GM19463 (cell line): ENCODE measurements at regions not wholly inside any gene's neighbourhood (a gene's known extent, or its start where the extent isn't known, plus 50 kb on each side); places are given as distances from the start of the nearest gene placed in this dataset.
A peak's percentile ranks its signal among the peaks of the same experiment; 100 is the strongest.

Experiments
- ATAC-seq: cut with Tn5 transposase; IDR thresholded peaks from one replicate; pipeline ENCODE4 v1.9.1; 2021; ENCODE audit warnings: mild to moderate bottlenecking, moderate library complexity; ENCODE audit not compliant: unreplicated experiment

DNA sequence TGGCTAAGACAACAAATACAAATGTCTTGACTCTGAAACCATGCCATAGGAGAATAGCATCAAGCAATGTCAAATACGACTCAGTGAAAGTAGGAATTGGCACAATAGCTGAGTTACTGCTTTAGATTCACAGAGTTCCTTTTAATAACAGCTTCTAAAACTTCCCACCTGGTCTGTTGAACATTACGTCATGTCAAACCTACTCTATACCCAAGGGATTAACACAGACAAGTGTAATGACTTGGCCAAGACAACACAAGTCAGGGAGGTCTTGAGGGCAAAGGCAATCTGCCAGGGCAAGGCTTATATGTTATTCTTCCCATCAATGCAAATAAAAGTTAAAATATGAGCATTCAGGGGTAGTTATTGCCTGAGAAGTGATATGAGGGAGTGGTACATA is 265.1 kb upstream of the PRDM1 start:
- no peak for ATAC-seq

DNA sequence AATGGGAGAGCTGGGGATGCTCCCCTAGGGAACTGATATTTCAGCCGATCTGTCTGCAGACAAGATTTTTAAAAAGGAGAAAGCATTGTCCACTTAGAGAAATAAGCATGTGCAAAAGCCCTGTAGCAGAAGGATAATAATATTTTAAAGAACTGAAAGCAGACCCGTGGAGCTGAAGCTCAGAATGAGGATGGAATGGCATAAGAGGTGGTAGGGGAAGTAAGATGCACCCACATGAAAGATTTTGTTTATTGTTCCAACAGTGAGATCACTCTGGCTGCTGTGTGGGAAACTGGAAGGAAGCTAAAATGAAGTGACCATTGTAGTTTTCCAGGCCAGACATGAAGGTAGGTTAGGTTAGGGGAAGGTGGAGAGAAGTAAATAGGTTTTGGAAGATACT is 266.4 kb upstream of the PRDM1 start:
- no peak for ATAC-seq

DNA sequence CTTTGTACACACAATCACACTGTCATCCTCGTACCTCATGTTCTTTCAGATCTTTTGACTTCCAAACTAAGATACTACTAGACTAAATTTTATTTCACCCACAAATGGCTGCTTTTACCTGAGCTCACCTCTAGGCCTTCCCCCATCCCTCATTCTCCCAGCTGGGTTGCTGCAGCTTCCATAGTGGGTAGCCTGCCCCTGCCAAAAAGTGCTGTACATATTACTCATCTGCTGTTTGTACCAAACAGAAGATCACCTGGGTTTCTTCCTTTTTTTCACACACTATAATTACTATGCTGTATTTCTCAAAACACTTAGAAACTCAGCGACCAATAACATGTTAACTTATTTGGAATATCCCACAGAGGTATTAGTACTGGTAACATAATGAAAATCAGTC is 267.6 kb upstream of the PRDM1 start:
- no peak for ATAC-seq

DNA sequence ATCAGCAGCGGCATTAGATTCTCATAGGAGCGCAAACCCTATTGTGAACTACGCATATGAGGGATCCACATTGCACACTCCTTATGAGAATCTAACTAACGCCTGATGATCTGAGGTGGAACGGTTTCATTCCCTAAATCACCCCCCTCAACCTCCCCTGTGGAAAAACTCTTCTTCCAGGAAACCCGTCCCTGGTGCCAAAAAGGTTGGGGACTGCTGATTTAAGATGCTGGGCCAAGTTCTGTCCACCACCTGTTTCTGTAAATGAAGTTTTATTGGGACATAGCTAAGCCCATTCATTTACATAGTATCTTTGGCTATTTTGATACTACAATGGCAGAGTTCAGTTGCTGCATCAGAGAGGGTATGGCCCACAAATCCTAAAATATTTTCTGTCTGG is 268.2 kb upstream of the PRDM1 start:
- ATAC-seq: no peak

DNA sequence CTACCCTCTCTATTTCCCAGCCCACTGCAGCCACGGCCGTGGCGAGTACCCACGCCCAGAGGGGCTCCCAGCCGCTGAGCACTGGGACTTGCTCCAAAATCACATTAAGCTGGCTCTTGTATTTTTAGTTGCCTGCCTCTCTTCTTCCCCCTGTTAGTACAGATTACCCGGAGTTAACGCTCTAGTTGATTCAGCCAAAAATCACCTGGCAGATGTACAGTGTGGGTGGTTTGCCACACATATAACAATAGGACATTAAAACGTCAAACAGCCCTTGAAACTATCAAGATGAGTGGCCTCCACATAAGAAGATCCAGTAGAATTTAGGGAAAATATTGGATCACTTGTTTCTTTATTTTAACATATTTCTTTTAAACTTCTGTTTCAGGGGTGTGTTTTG is 268.8 kb upstream of the PRDM1 start:
- no peak for ATAC-seq

DNA sequence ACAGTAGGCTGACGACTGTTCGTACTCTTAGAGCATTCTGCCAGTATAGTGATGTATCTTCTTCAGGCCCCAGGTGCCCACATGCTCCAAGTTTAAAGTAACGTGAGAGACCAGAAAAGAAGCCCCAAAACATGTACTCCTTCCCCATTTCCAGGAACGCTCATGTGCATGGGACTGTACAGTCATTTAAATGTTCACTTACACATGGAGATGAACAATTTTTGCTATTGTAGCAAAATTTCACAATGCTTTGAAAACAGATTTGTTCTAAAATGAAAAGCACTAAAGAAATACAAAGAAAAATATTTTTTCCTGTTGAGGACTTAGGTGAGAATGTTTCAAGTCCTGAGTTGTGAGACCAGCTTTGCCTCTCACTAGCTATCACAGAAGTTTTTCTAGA is 269.3 kb upstream of the PRDM1 start:
- no peak for ATAC-seq

DNA sequence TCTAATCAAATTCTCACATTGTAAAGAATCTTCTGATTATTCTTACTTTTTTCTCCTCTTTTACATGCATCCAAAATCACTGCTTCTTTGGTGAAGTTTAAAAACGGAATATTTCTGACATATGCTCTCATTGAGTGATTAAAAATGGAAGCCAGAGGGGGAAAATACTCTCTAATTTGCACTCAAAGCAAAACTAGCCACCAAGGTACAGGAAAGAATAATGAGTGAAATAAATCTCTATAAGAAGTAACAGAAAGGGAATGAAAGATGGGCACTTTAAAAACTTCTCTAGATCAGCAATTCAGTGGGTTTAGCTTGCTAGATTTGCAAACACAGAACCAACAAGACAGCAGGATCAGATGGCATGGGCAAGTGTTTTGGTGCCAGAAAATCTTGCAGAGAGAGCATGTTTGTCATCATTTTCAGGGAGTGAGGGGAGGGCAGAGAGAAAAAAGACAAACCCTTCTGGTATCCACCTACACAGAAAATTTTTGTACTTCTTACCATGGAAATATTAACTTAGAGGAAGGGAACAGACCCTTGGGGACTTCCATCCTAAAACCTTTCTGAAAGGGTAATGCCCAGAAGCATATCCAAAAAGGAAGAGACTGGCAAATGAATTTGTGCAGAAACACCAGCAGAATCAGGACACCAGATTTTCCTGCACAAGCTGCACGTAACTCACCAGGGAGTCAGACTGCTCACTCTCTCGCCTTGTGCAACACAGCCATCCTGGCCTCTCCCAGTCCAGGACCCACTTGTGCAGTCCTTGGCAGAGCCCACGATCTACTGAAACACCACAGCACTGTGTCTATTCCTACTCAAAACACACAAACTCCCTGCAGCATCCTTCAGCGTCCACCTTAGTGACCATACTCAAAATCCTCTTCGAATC is 270.2 kb upstream of the PRDM1 start:
- no peak for ATAC-seq

DNA sequence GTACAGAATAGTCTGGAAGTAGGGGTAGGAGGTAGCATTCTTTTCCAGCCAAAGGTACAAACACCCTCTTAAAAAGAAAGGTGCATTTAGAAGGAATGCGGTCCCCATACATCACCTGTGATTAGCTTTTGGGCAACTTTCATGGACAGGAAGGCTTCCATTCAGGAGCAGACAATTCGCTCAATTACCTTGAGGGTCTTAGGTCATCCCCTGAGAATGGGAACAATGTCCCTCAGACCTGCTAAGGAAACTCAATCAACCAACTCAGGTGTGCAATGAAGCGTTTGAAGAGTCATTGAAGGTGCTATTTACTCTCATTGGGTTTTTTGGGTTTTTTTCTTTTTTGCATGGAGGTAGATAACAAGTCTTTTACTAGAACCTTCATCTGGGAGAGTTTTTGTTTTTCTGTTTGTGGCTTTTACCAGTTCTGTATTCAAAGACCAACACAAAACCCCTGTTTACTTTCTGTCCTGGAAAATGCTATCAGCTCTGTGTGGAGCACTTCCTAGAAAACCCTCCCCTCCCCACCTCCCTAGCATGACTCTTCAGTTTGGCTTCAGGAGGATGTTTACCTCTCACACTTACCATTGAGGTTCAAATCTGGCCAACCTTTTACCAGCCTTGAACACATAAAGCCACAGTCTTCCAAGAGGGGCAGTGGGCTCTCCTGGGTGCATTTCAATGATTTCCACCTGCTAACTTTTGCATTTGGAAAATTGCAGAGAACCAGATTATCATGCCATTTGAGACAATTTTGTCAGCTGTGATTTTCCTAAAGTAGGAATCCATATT is 271.2 kb upstream of the PRDM1 start:
- ATAC-seq: no peak

DNA sequence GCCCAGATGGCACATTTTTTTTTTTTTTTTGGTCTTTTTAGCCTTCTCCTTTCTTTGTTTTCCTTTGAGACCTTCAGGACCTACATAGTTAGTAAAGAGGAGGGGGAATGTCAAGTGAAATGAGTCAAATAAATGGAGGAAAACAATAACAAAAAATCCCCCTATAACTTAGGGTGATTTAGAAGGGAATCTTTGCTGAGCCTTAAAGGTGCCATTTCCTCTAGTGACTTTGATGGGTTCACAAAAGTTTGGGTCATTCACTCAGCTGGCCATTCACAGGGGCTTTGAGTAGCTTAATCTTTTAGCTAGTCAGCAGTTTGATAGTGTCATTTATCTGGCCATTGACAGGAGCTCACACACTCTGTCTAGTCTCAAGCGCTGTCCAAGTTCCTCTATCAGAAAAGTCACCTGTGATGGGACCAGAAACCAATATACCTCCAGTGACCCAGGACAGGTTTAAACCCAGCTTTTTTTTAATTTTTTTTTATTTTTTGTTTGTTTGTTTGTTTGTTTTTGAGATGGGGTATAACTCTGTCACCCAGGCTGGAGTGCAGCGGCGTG is 275.1 kb upstream of the PRDM1 start:
- ATAC-seq: no peak

DNA sequence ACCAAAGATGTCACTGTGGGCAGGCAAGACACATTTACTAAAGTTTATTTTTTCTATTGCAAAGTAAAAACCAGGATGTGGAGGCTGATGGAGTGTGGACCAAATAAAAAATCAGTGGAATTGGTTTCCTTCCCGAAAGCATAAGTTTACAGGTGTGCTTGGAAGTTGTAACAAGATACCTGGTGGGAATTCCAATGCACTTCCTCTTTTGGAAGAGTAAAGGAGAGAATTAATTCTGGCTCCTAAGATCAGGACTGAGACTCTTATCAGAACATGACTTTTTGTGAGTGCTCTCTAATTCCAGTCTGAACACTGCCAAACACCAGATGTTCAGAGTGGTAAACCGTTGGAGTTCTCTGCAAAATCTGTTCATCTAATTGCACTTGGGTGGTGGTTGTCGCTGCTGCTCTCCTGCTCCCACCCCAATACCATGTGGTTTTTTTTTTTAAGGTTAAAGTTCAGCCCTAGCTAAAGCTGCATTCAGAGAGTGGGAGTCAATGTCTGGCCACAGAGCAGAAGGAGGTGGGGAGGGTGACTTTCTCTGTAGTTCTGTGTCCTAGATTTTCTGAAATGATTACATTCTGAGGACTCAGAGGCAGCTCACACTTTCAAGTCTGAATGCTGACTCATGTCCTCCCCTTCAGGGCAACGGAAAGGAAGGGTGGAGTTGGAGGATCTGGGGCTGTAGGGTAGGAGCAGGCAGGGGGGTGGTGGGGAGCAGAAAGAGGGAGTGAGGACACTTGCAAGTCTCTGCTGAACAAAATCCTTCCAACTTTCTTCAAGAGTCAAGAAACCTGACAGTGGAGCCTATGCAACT is 275.8 kb upstream of the PRDM1 start:
- ATAC-seq: peak; percentile 89

DNA sequence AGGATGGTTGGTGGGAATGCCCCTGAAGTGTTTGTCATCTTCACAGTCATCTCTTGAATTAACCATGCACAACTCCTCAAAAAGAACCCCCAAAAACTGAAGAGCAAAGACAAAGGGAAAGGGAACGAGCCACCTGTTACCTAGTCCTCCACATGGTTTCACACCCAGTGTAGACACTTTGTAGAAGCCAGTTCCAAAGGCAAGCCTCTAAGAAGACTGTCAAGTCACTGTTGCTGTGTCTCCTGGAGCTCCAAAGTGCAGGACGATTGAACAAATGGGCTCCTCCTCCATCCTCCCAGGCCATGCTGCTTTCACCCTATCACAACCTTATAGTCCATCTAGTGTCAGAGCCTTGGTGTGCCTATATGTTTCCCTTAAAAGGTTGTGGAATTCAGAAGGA is 277.6 kb upstream of the PRDM1 start:
- ATAC-seq: no peak

DNA sequence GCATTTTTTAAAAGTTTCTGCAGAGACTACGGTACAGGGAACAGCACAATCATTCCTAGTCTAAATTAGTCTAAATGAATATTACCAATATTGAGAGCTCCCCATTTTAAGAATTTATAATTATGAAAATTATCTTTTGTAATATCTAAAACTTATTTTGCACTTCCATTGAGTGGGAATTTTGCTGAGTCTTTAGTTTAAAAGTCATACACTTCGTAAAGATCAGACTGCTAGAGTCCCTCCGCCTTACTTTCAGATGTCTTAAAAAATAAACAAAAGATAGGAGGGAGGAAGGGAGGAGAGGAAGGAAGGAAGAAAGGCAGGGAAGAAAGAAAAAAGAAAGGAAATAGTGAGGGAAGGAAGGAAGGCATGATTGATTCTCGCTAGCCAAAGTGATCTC is 278.2 kb upstream of the PRDM1 start:
- ATAC-seq: no peak

DNA sequence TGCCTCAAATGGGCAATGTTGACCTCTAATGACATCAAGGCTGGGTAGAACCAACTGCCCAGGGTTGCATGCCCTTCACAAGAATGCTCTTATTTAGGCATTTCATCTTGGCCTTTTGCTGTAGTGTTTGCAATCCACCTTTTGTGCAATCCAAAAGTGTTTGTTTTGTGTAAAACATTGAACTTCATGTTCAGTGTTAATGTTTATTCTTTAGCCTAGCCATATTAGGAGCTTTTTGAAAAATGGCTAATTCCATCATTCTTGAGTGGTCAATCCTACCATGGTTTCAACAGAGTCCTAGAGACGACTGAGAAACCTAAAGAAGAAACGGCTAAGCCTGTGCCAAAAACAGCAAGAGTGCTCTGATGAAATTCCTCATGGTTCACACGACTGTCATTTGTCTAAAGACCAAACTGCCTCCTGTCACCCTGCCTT is 279.6 kb upstream of the PRDM1 start:
- ATAC-seq: no peak

DNA sequence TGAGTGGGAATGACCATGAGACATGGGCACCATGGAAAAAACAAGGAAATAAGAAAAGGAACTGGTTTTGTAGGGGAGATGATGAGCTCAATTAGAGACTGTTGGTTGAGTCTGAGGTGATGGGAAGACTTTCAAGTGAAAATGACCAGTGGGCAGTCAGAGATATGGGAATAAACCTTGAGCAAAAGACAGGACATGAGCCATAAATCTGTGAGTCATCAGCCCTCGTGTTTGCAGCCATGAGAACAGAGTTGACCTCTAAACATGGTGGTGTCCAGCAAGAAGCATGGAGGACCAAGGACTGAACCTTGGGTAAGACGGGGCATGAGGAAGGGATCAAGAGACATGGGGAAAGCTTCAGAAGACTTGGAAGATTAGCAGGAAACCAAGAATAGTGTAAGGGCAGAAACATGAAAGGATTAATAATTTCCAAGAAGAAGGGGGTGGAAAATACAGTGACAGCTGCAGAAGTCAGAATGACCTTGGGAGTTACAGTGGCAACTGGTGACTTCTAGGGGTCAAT is 280.6 kb upstream of the PRDM1 start:
- no peak for ATAC-seq

DNA sequence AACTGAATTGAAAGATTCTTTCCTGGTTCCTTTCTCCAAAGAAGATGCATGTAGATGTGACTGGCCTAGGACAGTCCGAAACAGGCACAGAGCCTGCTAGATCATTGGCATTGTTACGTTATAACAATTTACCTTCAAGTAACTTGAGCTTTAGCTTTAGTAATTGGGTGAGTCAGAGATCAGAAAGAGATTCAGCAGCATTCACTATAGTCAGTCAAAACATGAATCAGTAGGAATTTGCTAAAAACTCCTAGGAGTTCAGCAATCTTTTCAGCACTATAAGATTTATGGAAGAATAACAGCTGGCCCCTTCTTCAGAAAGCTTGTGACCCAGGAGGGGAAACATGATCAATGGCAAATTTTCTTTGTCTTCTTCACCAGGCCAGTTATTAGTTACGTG is 281.7 kb upstream of the PRDM1 start:
- no peak for ATAC-seq

DNA sequence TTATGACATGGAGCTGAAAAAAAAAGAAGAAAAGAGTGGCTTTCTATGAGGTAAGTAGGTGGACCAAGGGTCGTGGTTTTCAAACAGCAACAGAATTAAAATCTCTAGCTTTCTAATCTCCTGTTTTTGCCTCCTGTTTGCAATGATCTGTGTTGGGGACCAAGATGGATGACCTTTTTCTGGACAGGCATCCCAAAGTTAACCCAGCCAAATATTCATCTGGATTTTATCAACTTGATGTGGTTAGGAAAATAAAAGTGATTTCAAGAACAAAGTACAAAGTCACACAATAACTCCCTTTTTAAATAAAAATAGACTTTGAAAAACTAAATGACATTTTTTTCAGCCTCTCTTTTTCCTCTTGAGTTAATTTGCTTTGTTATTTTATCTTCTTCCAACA is 282.1 kb upstream of the PRDM1 start:
- ATAC-seq: no peak

DNA sequence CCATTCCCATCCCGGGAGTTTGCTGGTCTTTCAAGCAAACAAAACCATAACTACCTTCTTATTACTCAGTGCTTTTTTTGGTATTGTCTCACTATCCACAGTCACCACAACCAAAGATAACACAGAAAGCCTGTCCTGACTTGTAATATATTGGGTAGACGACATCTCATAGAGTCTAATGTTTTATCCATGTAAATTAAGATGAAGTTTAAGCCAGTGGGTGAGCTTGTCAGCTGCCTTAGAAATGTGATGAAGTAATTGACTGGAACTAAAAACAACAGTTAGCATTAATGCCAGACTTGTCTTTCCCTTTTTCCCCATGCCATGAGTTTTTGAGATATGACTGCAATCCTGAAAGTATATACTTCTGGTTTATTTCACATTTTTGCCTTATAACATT is 282.7 kb upstream of the PRDM1 start:
- no peak for ATAC-seq

DNA sequence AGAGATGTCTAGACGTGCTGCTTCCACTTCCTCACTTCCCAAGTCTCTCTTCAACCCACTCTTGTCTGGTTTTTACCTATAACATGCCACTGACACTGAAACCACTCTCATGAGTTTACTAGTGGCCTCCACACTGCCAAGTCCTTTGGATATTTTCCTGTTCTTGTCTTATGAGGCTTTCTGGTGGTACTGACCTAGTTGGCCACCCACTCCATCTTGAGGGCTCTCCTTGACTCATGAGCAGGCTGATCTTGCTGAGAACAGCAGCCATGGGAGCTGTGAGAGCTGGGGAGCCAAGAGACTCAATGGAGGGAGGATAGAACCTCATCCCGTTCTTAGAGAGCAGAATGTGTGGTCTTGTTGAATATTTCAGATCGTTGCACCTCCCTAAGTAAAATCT is 283.4 kb upstream of the PRDM1 start:
- ATAC-seq: no peak

DNA sequence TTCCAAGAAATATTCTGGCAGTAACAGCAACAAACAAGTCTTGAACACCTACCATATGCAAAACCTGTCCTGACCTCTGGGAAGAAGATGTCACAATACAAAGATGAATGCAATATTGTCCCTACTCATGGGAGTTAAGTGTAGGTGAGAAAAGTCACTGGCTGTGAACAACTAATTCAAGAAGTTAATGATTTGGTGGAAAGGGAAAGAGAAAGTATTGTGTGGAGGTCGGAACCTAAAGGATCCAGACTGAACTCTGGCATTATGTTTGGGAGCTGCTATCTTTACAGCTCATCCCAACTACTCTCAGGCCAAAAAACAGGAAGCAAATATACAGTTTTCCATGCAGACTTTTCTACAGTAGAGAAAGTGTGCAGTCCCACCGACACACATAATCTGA is 285.3 kb upstream of the PRDM1 start:
- no peak for ATAC-seq

DNA sequence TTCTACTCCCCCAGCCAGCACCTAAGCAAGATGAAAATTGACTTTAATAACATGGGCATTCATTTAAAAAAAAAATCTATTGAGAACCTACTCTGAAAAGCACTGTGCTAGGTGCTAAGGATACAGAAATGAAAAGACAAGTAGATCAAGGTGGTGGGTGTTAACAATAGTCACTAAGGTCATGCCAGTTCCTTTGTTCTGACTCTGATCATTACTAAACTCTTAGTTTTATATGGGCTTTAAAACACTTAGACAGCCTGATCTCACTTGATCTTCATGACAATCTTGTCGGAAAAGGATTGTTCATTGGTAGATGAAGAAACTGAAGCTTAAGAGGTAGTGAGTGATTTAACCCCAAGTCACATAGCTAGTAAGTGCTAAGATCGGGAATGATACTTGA is 285.7 kb upstream of the PRDM1 start:
- ATAC-seq: no peak

DNA sequence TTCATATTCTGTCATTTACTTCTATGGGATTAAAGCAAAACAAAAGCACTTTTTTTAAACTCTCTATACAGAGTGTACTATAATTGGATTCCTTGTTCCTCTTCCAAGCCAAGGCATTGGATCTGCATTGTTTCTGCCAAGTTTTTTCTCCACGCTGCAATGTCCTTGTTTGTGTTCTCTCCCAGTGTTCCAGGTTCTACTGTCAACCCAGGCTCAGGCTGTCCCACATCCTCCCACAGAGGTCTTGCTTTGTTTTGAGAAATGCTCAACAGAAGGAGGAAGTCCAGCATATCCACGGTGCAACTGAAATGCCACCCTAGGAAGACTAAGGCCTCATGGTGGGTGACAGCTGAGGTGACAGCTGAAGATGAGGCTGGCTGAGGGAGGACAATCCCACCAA is 287.1 kb upstream of the PRDM1 start:
- no peak for ATAC-seq
